HUDEP-2 (cell line): ENCODE measurements at regions not wholly inside any gene's neighbourhood (a gene's known extent, or its start where the extent isn't known, plus 50 kb on each side); places are given as distances from the start of the nearest gene placed in this dataset.
"Not testable (repeated sequence)": the region's sequence is repeated elsewhere in the genome, so short reads cannot be mapped to it uniquely, and the experiment has no call there.

ENCODE experiments used
- DNase-seq, 76 experiments: peaks; one replicate each; lab custom pipeline; 2025; ENCODE audit not compliant: unreplicated experiment in 76 of 76; lab: John Stamatoyannopoulos, UW

- DNase-seq: no peak
These were observed 126.1 kb upstream of the ARHGEF3 start for GRCh38 chr3:56927855-56928254.

- DNase-seq: no peak
These were observed 125.2 kb upstream of the ARHGEF3 start for GRCh38 chr3:56926947-56927282.

GRCh38 chr3:56926243-56926946 lies 124.6 kb upstream of the ARHGEF3 start:
- DNase-seq: no peak

- not testable (repeated sequence) for DNase-seq
These were observed 123.0 kb upstream of the ARHGEF3 start for GRCh38 chr3:56924700-56925099.

GRCh38 chr3:56923526-56924224 lies 121.9 kb upstream of the ARHGEF3 start:
- no peak for DNase-seq

GRCh38 chr3:56921573-56922453 lies 120.1 kb upstream of the ARHGEF3 start:
- no peak for DNase-seq

- DNase-seq: no peak
These were observed 118.0 kb upstream of the ARHGEF3 start for GRCh38 chr3:56919797-56920195.

GRCh38 chr3:56919137-56919796 lies 117.5 kb upstream of the ARHGEF3 start:
- DNase-seq: no peak

DNA sequence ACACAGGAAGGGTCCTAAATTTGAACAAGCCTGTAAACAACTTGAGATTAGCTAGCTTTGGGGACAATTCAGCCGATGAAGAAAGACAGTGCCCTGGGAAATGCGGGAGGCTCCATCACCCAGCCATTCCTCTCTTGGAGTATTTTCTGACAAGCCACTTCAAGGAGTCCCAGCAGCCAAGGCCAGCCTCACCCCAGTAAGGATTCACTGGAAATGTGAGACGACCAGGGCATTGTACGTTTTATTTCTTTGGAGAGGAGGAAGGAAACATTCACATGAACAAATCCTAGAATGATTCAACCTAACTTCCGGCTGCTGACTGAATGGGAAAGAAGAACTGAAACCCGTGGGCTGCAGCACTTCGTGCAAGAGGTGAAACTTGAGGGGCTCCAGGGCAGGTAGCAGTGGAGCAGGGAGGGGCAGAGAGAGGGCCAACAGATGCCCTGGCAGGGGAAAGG lies 116.4 kb upstream of the ARHGEF3 start:
- no peak for DNase-seq

GRCh38 chr3:56917361-56918110 lies 115.8 kb upstream of the ARHGEF3 start:
- DNase-seq: no peak

DNA sequence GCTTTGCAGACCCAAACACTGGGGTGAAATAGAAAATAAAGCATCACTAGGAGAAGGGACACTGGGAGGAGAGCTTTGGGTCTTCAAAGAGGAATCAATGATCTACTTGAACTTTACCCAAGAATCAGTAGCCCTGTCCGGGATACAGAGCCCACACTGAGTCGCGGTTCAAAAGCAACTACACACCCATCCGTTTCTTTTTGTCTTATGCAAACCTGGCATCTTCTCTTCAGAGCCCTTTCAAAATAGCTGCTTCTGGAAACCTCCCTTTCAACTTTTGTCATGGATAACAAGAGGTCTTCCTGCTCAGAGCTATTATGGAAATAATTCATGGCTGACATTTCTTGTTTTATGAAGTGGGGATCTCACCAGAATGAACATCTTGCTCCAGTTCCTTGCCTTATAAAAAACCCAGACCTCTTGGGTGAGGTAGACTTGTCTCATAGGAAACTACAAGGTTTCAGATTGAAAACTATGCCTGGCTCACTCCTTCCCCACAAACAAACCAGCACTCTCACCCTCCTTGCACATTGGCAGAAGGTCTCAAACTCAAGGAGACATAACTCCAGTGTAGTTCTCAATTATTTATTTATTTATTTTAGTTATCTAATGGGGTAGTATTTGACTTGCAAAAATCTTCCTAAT lies 115.1 kb upstream of the ARHGEF3 start:
- DNase-seq: no peak

DNA sequence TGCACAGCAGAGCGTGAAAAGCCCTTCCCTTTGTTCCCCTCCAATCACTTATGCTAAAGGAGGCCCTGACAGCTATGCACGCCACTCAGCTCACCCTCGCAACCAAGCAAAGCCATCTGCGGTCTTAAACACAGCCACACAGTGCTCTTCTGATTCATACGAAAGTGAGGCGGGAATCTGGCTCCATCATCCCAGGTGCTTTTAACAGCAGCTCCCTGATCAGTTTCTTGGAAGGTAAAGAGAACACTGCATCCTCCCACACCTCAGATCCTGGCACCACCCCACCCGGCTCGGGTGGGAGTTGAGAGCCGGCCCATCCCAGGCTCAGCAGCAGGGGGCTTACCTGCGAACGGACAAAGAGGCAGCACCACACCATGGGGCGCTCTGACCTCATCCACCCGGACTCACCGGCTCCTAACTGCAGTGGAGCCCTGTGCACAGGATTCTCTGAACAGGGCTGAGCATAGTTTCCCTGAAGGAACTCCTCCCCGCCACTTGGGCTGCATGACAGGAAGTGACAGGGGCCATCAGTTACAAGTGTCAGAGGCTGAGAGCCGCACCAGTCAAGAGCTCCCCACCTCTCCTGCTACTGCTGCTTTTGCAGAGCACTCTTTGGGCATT lies 114.3 kb upstream of the ARHGEF3 start:
- DNase-seq: no peak

DNA sequence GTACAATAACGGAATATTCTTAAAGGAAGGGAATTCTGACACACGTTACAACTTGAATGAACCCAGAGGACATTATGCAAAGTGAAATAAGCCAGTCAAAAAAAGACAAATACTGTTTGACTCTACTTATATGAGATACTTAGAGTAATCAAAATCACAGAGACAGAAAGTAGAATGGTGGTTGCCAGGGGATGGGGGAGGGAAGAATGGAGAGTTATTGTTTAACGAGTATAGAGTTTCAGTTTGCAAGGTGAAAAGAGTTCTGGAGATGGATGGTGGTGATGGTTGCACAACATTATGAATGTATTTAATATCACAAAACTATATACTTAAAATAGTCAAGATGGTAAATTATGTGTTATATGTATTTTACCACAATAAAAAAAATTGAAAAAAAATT lies 112.9 kb upstream of the ARHGEF3 start:
- DNase-seq: no peak

DNA sequence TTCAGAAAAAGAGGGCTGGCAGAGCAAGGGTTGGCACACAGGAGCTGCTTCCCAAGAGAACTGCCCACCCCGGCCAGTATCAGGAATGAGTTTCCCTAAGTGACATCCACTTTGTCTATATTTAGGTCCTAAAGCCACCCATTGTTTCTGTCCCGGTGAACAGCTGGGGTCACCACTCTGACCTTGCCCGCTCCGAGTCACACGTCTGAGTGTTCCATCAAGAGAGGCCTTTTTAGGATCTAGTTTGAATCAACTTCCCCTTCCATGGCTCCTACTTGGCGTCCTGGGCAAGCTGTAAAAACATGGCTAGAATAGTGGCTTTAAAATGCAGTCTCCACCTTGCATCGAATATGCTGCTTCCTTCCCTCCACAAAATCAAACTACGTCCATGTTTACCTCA lies 109.6 kb upstream of the ARHGEF3 start:
- DNase-seq: no peak

DNA sequence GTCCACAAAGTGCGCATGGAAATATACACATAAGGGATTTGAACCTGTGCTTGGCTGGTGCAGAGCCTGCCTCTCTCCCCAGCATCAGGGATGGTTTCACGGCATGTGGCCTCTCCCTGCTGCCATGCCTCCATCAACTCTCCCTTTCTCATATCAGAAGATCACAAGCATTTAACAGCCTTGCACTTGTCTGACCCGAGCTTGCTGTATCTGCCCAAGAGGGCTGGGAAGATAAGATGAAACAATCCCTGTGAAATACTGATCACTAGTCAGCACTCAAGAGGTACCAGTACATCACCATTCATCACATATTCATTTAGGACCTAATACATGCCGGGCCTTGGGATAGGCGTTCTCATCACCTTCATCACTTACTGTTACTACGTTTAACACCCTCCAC lies 107.6 kb upstream of the ARHGEF3 start:
- peak in 1 of 76 experiments; percentile 4 for DNase-seq

GRCh38 chr3:56908004-56908403 lies 106.3 kb upstream of the ARHGEF3 start:
- DNase-seq: no peak

DNA sequence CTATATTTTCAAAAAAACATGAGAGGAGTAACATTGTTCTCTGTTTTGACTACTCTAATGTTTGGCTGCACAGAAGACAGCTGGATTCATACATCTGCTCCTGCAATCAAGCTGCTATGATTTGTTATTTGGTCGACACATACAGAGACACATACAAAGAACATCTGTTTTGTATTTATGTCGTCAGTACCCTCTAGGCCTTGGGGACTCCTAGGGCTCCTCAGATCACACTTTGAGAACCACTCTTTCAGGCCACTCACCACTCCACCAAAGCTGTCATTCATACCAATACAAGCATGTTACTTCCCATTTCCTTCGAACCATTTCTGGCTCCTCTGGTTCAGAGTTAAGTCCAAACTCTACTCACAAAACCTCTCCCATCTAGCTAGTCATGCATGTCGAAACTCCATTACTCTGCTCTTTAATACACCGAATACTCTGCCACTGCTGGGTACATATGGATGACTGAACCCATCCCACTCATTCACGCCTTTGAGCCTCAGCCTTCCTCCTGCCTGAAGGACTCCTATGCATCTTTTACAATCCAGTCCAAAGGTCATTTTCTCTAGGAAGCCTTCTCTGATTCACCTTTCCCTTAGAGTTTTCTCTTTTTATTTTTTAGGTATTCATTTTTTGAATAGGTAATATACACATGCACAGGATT lies 102.9 kb upstream of the ARHGEF3 start:
- DNase-seq: no peak

DNA sequence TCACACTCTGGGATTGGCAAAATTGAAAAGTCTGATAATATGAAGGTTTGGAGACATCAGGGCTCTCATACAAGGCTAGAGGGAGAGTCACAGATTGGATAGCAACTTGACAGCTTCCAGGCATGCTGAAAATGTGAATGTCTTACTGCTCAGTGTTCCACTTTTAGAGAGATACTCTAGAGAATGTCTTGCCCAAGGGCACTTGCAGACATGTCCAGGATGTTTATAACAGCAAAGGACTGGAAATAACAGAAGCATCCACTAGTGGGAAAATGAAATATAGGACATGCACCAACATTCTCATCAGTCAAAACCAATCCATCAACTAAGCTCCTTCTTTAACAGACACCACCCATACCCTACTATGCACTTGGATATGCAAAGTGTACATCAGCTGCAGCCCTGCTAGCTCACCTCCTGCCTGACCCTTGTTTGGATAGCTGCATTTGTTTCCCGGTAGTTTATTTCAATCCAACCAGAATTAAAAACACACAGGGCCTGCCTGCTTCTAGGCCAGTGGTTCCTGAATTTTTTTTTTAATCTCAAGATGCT lies 101.6 kb upstream of the ARHGEF3 start:
- no peak for DNase-seq
